Fibroblast of the aortic adventitia (primary cell): ENCODE measurements at regions not wholly inside any gene's neighbourhood (a gene's known extent, or its start where the extent isn't known, plus 50 kb on each side); places are given as distances from the start of the nearest gene placed in this dataset.

ENCODE experiments used
- DNase-seq: peaks from one replicate; pipeline ENCODE4 v3.0.0-alpha.2; 2010; ENCODE audit warnings: low read depth
- H3K4me3 ChIP-seq: 2 replicates; pipeline ENCODE4 v1.5.1; 2011; ENCODE audit warnings: low read depth, mild to moderate bottlenecking, control low read depth, low read length, moderate library complexity
- CTCF ChIP-seq: IDR thresholded peaks from 2 replicates; pipeline ENCODE4 v1.5.1; 2011; ENCODE audit warnings: mild to moderate bottlenecking, low read length, control low read depth, inconsistent platforms; ENCODE audit not compliant: insufficient read depth

- TF ChIP-seq CTCF = no peak
- DNase-seq = no peak
- H3K4me3 ChIP-seq = no peak overlapping the region
These were observed 142.2 kb downstream of the SMAD6 start for GRCh38 chr15:66844041-66844746.

DNA sequence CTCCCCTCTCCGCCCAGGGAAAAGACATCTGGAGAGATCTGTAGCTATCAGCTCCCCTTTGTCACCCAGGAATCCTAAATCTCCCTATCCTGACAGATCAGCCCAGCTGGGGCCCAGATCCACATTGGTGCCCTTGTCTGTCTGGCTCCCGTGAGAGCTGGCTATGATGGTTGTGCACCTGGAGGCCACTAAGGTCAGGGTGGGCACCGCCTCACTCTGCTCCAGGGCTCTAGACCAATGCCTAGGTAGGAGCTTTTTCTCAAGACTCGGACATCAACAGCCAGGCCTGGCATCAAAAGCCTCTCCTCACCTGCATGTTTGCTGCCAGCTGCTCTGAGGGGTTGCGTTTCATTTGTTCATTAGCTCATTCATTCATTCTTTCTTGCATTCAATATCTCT, 142.7 kb downstream of the SMAD6 start:
- no peak overlapping the region for H3K4me3 ChIP-seq
- DNase-seq = no peak
- no peak for TF ChIP-seq CTCF

DNA sequence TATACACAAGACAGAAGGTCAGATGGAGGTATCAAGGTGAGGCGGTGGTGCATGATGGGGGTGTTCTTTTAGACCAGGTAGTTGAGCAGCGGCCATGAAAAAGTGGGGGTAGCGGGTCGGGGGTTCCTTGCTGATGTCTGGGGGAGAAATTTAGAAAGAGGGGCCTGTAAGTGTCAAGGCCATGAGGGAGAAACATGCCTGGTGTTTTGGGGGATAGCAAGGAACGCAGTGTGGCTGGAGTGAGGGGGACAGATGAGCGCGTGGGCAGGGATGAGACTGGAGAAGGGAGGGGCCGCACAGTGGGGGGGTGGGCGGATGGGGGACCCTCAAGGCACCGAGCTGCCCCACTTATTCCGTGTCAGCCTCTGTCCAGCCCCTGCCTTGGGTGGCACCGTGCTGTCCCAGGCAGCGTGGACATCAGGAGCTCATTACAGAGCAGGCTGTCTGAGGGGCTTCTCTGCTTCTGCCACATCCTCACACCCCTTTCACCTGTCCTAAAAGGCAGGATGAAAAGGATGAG, 143.3 kb downstream of the SMAD6 start:
- TF ChIP-seq CTCF = no peak
- H3K4me3 ChIP-seq = no peak overlapping the region
- DNase-seq = no peak

- H3K4me3 ChIP-seq = no peak overlapping the region
- DNase-seq = no peak
- TF ChIP-seq CTCF = no peak
These were observed 144.0 kb downstream of the SMAD6 start for GRCh38 chr15:66846031-66846430.

GRCh38 chr15:66846811-66847210, 144.8 kb downstream of the SMAD6 start:
- DNase-seq = no peak
- no peak overlapping the region for H3K4me3 ChIP-seq
- no peak for TF ChIP-seq CTCF

DNA sequence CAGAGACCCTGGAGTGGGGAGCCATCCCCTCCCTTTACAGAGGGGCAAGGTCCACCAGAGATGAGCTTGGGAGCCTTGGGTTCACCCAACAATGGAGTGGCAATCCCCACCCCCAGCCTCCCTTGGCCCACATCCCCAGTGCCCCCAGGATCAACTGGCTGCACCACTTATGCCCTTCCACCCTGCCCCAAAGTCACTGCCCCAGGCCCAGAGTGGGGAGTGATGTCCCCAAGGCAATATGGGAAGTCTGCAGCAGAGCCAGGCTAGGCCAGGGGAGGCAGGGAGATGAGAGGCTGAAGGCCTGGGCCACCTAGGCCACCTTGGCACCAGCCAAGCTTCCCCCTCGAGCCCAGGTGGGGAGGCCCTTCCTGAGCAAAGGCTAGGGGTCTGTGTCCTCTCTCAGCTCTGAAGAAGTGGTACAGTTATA, 145.5 kb downstream of the SMAD6 start:
- H3K4me3 ChIP-seq = no peak overlapping the region
- no peak for TF ChIP-seq CTCF
- DNase-seq = no peak

DNA sequence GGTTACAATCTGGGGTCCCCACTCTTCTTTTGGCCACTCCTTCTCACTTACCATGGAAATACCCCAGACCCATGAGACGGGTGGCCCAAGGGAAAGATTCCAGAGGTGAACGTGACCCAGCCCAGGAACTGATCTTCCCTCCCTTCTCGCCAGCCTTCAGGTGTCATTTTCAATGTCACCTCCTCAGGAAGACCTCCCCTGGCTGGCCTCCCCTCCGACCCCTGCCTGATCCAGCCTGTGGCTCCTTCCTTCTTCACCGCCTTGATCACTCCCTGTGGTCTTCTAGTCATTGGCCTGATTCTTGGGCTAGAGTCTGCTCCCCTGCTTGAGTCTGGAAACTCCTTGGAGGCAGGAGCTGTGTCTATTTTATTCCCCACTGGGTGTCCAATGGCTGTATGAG, 146.1 kb downstream of the SMAD6 start:
- no peak overlapping the region for H3K4me3 ChIP-seq
- no peak for DNase-seq
- no peak for TF ChIP-seq CTCF
